OCI-LY7 (cell line): ENCODE measurements at regions not wholly inside any gene's neighbourhood (a gene's known extent, or its start where the extent isn't known, plus 50 kb on each side); places are given as distances from the start of the nearest gene placed in this dataset.
"Not testable (repeated sequence)": the region's sequence is repeated elsewhere in the genome, so short reads cannot be mapped to it uniquely, and the experiment has no call there.

Experiments
- BruUV-seq: library from RNA; stranded (reverse); fragments of 400-500 nt; replicated peaks from 2 replicates; lab custom pipeline; 2021; lab: Mats Ljungman, UMichigan
- CTCF ChIA-PET: fragments of 300-600 bp; sonication (Branson Sonifier 250); formaldehyde crosslinking; loops from one replicate; lab custom pipeline; 2022; ENCODE audit warnings: antibody characterized with exemption; ENCODE audit not compliant: unreplicated experiment; lab: Charles Lee
- POLR2A ChIA-PET: fragments of 300-600 bp; sonication (Branson Sonifier 250); formaldehyde crosslinking; loops from one replicate; lab custom pipeline; 2022; ENCODE audit warnings: antibody characterized with exemption; lab: Charles Lee
- DNase-seq: peaks from one replicate; pipeline ENCODE4 v3.0.0-alpha.2; 2015; ENCODE audit warnings: low spot score
- H2AFZ ChIP-seq: fragments of 200-600 bp; sonication (generic), shearing (Covaris generic); 2 replicates; pipeline ENCODE4 v1.6.1; 2014; ENCODE audit warnings: mild to moderate bottlenecking, antibody characterized with exemption, low read length, moderate library complexity
- H3K27ac ChIP-seq: fragments of 200-600 bp; sonication (generic); 2 replicates; pipeline ENCODE4 v1.5.1; 2014; ENCODE audit warnings: mixed run types, low read depth, mild to moderate bottlenecking, moderate library complexity, low read length, inconsistent platforms; ENCODE audit not compliant: poor library complexity, severe bottlenecking
- H3K36me3 ChIP-seq: fragments of 200-600 bp; sonication (generic); 2 replicates; pipeline ENCODE4 v1.6.1; 2014; ENCODE audit warnings: mild to moderate bottlenecking, antibody characterized with exemption, low read length, moderate library complexity, mixed read lengths; ENCODE audit not compliant: insufficient read depth
- H3K4me1 ChIP-seq: fragments of 200-600 bp; sonication (generic); 2 replicates; pipeline ENCODE4 v1.5.1; 2014; ENCODE audit warnings: mild to moderate bottlenecking, low read length; ENCODE audit not compliant: insufficient read depth, poor library complexity, severe bottlenecking
- H3K4me2 ChIP-seq: fragments of 200-600 bp; sonication (generic); 2 replicates; pipeline ENCODE4 v1.6.1; 2014; ENCODE audit warnings: mild to moderate bottlenecking, low read length
- H3K4me3 ChIP-seq: fragments of 200-600 bp; sonication (generic); 2 replicates; pipeline ENCODE4 v1.5.1; 2014; ENCODE audit warnings: mild to moderate bottlenecking, low read depth, low read length; ENCODE audit not compliant: poor library complexity, severe bottlenecking
- H3K79me2 ChIP-seq: fragments of 200-600 bp; sonication (generic); 2 replicates; pipeline ENCODE4 v1.6.1; 2016; ENCODE audit warnings: low read depth, mild to moderate bottlenecking, low read length, moderate library complexity, mixed read lengths; ENCODE audit not compliant: insufficient read depth
- H3K9me2 ChIP-seq: fragments of 200-600 bp; sonication (generic); 2 replicates; pipeline ENCODE4 v1.6.1; 2016; ENCODE audit warnings: mild to moderate bottlenecking, low read length, mixed read lengths; ENCODE audit not compliant: insufficient read depth
- H3K9me3 ChIP-seq: fragments of 200-600 bp; sonication (generic); 2 replicates; pipeline ENCODE4 v1.6.1; 2014; ENCODE audit warnings: mild to moderate bottlenecking, mixed run types, low read length, mixed read lengths
- H4K20me1 ChIP-seq: fragments of 200-600 bp; sonication (generic); 2 replicates; pipeline ENCODE4 v1.6.1; 2014; ENCODE audit warnings: mild to moderate bottlenecking, antibody characterized with exemption, low read length, moderate library complexity, mixed read lengths; ENCODE audit not compliant: insufficient read depth
- EZH2phosphoT487 ChIP-seq: fragments of 200-600 bp; sonication (generic); IDR thresholded peaks from 2 replicates; pipeline ENCODE4 v1.6.1; 2018; ENCODE audit warnings: low read depth, borderline replicate concordance, mild to moderate bottlenecking, mixed run types, antibody characterized with exemption, low read length, moderate library complexity, mixed read lengths
- intact Hi-C: fragments of 100-400 bp; cut with micrococcal nuclease; formaldehyde crosslinking; loops from one replicate; pipeline ENCODE4 v1.10.0; 2022; ENCODE audit not compliant: unreplicated experiment
- TF ChIP-seq, protein P1 (sequence below): fragments of 200-600 bp; sonication (generic); conservative IDR thresholded peaks from 2 replicates; pipeline ENCODE4 v1.5.1; 2014; ENCODE audit warnings: mild to moderate bottlenecking, antibody characterized with exemption, low read length, moderate library complexity, mixed read lengths

- Histone ChIP-seq H2AFZ (no peak overlapping the region), H3K9me2 (no peaks in the 10 kb centered on the region), H3K27ac (no peak overlapping the region), H4K20me1 (no peaks in the 10 kb centered on the region), H3K4me3 (no peak overlapping the region), H3K79me2 (no peaks in the 10 kb centered on the region), H3K4me1 (no peaks in the 10 kb centered on the region), H3K36me3 (no peaks in the 10 kb centered on the region), H3K4me2 (no peak overlapping the region), H3K9me3 (no peaks in the 10 kb centered on the region)
- intact Hi-C loops, result no loop called here
- POLR2A ChIA-PET, result no interaction called here
- CTCF ChIA-PET, result no interaction called here
- TF ChIP-seq, protein P1, sequence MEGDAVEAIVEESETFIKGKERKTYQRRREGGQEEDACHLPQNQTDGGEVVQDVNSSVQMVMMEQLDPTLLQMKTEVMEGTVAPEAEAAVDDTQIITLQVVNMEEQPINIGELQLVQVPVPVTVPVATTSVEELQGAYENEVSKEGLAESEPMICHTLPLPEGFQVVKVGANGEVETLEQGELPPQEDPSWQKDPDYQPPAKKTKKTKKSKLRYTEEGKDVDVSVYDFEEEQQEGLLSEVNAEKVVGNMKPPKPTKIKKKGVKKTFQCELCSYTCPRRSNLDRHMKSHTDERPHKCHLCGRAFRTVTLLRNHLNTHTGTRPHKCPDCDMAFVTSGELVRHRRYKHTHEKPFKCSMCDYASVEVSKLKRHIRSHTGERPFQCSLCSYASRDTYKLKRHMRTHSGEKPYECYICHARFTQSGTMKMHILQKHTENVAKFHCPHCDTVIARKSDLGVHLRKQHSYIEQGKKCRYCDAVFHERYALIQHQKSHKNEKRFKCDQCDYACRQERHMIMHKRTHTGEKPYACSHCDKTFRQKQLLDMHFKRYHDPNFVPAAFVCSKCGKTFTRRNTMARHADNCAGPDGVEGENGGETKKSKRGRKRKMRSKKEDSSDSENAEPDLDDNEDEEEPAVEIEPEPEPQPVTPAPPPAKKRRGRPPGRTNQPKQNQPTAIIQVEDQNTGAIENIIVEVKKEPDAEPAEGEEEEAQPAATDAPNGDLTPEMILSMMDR, result no peak
- no peak for TF ChIP-seq EZH2phosphoT487
- no peak for DNase-seq
- BruUV-seq, result no TSS peak
Observed at GRCh38 chr7:112692333-112692732, 97.9 kb downstream of the TMEM168 start.

DNA sequence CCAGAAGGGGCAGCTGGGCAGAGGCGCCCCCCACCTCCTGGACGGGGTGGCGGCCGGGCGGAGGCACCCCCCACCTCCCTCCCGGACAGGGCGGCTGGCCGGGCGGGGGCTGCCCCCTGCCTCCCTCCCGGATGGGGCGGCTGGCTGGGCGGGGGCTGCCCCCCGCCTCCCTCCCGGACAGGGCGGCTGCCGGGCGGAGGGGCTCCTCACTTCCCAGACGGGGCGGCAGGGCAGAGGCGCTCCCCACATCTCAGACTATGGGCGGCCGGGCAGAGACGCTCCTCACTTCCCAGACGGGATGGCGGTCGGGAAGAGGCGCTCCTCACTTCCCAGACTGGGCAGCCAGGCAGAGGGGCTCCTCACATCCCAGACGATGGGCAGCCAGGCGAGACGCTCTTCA, 93.0 kb downstream of the TMEM168 start:
- CTCF ChIA-PET, DNase-seq, H4K20me1 ChIP-seq, intact Hi-C loops, BruUV-seq, H3K79me2 ChIP-seq, H3K9me3 ChIP-seq, H3K9me2 ChIP-seq, H3K4me3 ChIP-seq, H3K4me2 ChIP-seq, POLR2A ChIA-PET, H3K4me1 ChIP-seq, H3K36me3 ChIP-seq, H2AFZ ChIP-seq, H3K27ac ChIP-seq: not testable (repeated sequence)

DNA sequence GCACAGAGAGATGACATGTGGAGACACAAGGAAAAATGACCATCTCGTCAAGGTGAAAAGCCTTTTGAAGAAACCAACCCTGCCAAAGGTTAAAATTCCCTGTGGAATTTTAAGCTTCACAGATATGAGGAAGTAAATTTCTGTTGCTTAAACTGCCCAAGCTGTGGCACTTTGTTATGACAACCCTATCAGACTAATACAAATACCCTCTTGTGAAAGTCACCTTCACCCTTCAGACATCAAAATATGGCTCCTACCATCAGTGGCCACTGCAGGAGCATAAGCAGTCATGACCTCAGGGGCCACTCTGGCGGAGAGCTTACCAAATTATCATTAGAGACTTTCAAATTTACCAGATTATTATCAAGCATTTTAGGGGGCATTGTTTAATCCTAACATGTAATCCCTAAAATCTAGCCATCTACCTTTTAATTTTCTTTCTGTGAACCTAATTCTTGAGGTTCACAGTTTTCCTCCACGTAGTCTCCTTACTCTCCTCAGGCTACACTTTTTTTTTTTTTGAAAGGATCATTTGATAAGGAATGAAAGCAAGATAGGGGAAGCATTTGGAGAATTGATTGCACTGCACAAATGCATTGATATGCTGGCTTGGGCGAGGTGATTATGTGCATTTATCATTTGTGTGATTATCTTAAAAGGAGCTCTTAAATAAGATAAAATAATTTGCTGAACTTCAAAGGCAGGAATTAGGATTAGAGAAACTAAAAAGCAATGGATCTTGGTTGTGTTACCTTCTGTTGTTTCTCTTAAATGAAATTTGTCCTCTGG, 90.3 kb downstream of the TMEM168 start:
- Histone ChIP-seq H3K9me3 (no peaks in the 10 kb centered on the region), H3K4me3 (no peak overlapping the region), H3K27ac (no peak overlapping the region), H3K4me1 (no peaks in the 10 kb centered on the region), H3K4me2 (no peak overlapping the region), H3K79me2 (no peaks in the 10 kb centered on the region), H2AFZ (no peak overlapping the region), H3K36me3 (no peaks in the 10 kb centered on the region), H3K9me2 (no peaks in the 10 kb centered on the region), H4K20me1 (no peaks in the 10 kb centered on the region)
- ChIA-PET CTCF (no interaction called here), POLR2A (interaction anchor here (0.7 kb wide), 1 partner anchor 61 kb away, joined by 3 read pairs; no protein-coding TSS in a partner anchor)
- DNase-seq, result no peak
- no TSS peak for BruUV-seq
- intact Hi-C loops, result no loop called here
- TF ChIP-seq EZH2phosphoT487, result no peak
- TF ChIP-seq, protein P1, result no peak
